Activated T-helper 2 cell treated with anti-CD3 and anti-CD28 coated beads, Interferon-gamma antibody, Interleukin-2, Interleukin-4, amounts not matched to agents 10 μg/mL and 5 μg/mL and 100 μg/mL, durations not matched to agents 14 hours and 24 hours and 36 hours (primary cell): ENCODE measurements at regions not wholly inside any gene's neighbourhood (a gene's known extent, or its start where the extent isn't known, plus 50 kb on each side); places are given as distances from the start of the nearest gene placed in this dataset.

Experiments
- DNase-seq: peaks from one replicate; pipeline ENCODE4 v3.0.0; 2021; ENCODE audit warnings: low spot score
- H3K27ac Mint-ChIP-seq: one replicate; pipeline ENCODE4 v1.8.0; 2021; ENCODE audit warnings: mixed read lengths
- H3K27me3 Mint-ChIP-seq: one replicate; pipeline ENCODE4 v1.8.0; 2021; ENCODE audit warnings: low read depth, mixed read lengths
- H3K36me3 Mint-ChIP-seq: one replicate; pipeline ENCODE4 v1.8.0; 2021; ENCODE audit warnings: low read depth, mixed read lengths
- H3K4me1 Mint-ChIP-seq: one replicate; pipeline ENCODE4 v1.8.0; 2021; ENCODE audit warnings: low read depth, mixed read lengths
- H3K4me3 Mint-ChIP-seq: one replicate; pipeline ENCODE4 v1.8.0; 2021; ENCODE audit warnings: low read depth, mild to moderate bottlenecking, moderate library complexity, mixed read lengths
- H3K9me3 Mint-ChIP-seq: one replicate; pipeline ENCODE4 v1.8.0; 2021; ENCODE audit warnings: mixed read lengths
- intact Hi-C: fragments of 100-400 bp; cut with micrococcal nuclease; formaldehyde crosslinking; loops from one replicate; pipeline ENCODE4 v1.15.1; 2023

DNA sequence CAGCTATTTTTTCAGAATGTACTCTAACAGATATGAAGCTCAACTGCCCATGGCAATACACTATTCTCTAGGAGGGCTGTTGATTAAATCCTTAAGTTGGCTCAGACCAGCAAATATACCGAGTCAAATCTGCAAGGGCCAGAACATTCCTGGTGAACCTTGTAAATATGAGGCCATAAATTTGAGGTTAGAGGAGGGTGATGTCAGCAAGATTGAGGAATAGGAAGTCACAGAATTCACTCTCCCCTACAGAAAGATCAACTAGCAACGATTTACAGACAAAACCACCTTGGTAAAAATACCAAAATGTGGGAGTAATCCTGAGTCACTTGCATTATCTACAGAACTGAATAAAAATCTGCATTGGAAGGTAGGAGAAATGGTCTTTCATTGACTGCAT is 399.3 kb downstream of the GPM6A start:
- intact Hi-C loops: no loop called here
- H3K9me3 Mint-ChIP-seq: peaks cover 17% of the 10 kb centered on the region
- H3K4me1 Mint-ChIP-seq: no peaks in the 10 kb centered on the region
- H3K27ac Mint-ChIP-seq: no peak overlapping the region
- H3K36me3 Mint-ChIP-seq: no peaks in the 10 kb centered on the region
- no peaks in the 10 kb centered on the region for H3K27me3 Mint-ChIP-seq
- no peak overlapping the region for H3K4me3 Mint-ChIP-seq
- DNase-seq: no peak

DNA sequence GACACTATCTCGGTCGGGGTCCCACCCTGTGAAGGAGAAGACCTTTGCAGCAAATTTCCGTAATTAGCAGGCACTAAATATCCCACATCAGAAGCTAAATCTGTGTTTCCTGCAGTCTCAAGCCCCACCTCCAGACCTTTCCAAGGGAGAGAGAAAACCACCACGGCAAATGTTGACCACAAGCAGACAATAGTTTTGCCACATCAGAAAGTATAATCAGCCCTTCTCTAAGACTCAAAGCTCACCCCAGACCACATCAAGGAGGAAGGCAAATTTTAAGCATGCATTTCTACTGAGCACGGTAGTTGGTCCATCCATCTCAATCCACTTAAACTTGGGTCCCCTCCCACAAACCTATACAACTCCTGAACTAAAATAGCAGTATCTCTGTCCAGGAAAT is 398.5 kb downstream of the GPM6A start:
- Mint-ChIP-seq H3K27ac (no peak overlapping the region), H3K4me3 (no peak overlapping the region), H3K27me3 (no peaks in the 10 kb centered on the region), H3K9me3 (peaks cover 17% of the 10 kb centered on the region), H3K4me1 (no peaks in the 10 kb centered on the region), H3K36me3 (no peaks in the 10 kb centered on the region)
- no peak for DNase-seq
- intact Hi-C loops: no loop called here

DNA sequence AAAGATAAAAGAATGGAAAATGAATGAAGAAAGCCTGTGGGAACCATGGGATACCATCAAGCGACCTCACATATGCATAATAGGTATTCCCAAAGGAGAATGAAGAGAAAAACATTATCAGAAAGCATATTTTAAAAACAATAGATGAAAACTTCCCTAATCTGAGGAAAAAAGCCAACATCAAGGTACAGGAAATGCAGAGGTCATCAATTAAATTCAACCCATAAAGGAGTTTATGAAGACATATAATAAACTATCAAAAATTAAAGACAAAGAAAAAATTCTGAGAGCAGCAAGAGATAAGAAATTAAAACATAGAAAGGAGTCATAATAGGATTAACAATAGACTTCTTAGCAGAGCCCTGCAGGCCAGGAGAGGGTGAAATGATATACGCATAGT is 397.5 kb downstream of the GPM6A start:
- intact Hi-C loops: no loop called here

DNA sequence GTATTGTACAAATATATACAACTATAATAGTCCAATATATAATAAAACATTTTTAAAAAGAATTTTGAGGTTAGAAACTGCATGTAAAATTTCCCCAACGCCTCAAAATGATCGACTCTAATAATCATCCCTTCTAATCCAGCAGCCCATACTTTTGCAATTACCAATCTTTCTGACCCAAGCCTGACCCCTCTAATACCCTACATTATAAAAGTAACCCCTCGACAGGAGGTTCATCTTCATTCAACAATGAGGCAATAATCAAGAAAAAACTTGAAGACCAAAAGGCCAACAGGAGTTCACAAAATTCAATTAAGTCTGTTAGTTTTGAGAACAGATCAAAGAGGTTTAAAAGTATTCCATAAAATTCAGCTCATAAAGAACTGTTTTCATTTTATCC is 393.5 kb downstream of the GPM6A start:
- Mint-ChIP-seq H3K4me3 (no peak overlapping the region), H3K9me3 (peaks cover 8% of the 10 kb centered on the region), H3K36me3 (no peaks in the 10 kb centered on the region), H3K27me3 (no peaks in the 10 kb centered on the region), H3K4me1 (no peaks in the 10 kb centered on the region), H3K27ac (no peak overlapping the region)
- intact Hi-C loops: no loop called here
- no peak for DNase-seq

More for the DNA sequence above, 397.5 kb downstream of the GPM6A start:
- Mint-ChIP-seq H3K27ac (no peak overlapping the region), H3K4me3 (no peak overlapping the region), H3K36me3 (no peaks in the 10 kb centered on the region), H3K9me3 (peaks cover 17% of the 10 kb centered on the region), H3K27me3 (no peaks in the 10 kb centered on the region), H3K4me1 (no peaks in the 10 kb centered on the region)
- no peak for DNase-seq

DNA sequence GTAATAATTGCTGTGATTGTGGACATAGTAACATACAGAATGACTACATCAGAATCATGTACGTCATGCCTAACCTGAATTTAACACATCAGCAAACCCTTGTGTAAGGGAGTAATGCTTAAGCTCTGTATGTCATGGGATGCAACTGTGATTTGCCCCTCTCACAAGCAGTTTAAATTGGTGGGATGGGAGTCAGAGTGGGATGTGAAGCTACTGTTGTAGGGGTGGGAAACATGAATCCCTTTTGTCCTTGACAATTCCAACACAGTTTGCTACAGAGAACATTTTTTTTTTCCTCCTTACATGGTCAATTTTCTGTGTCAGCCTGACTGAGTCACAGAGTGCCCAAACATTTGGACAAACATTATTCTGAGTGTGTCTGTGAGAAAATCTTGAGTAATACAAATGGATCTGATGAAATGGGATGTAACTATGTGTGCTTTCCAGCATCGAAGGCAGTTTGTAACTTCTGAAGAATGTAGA is 392.8 kb downstream of the GPM6A start:
- Mint-ChIP-seq H3K27ac (no peak overlapping the region), H3K36me3 (no peaks in the 10 kb centered on the region), H3K4me3 (no peak overlapping the region), H3K27me3 (no peaks in the 10 kb centered on the region), H3K4me1 (no peaks in the 10 kb centered on the region), H3K9me3 (peaks cover 3% of the 10 kb centered on the region)
- intact Hi-C loops: no loop called here
- no peak for DNase-seq

DNA sequence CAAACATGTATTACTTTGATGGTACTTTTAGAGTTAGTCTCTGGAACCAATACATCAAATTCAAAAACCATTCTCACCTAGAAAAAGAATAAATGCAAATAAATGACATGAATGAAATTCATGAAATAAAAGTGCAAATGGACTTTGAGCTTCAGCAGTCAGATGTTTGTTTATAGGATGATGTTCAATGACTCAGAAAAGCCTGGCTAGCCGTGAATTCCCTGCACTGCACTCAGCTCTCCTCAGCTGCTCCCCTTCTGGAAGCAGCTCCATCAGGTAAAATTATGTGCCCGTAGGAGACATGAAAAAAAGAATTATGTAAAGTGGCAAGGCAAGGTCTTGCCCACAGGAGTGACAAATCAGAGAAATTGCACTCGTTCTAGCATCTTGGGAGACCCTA is 390.6 kb downstream of the GPM6A start:
- intact Hi-C loops: no loop called here
- no peaks in the 10 kb centered on the region for H3K27me3 Mint-ChIP-seq
- H3K27ac Mint-ChIP-seq: no peak overlapping the region
- no peaks in the 10 kb centered on the region for H3K9me3 Mint-ChIP-seq
- no peaks in the 10 kb centered on the region for H3K4me1 Mint-ChIP-seq
- H3K4me3 Mint-ChIP-seq: no peak overlapping the region
- no peaks in the 10 kb centered on the region for H3K36me3 Mint-ChIP-seq
- DNase-seq: no peak

DNA sequence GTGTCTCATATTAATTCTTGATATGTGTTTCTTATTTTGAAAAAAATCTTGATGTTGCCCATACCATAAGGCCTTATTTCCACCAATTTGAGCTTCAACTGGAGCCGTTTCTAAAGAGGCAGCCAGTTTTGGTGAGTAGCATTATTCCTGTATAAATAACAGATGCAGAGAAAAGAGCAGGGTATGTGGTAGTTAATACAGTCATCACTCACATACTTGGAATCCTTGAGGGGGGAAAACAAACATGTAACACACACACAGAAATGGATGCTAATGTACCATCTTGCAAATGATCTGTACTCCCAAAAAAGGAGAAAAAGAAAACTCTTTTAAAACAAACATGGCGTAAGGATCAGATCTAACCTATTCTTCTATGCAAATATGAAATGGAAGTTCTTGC is 389.7 kb downstream of the GPM6A start:
- Mint-ChIP-seq H3K9me3 (no peaks in the 10 kb centered on the region), H3K36me3 (no peaks in the 10 kb centered on the region), H3K4me3 (no peak overlapping the region), H3K27me3 (no peaks in the 10 kb centered on the region), H3K27ac (no peak overlapping the region), H3K4me1 (no peaks in the 10 kb centered on the region)
- intact Hi-C loops: no loop called here
- no peak for DNase-seq

DNA sequence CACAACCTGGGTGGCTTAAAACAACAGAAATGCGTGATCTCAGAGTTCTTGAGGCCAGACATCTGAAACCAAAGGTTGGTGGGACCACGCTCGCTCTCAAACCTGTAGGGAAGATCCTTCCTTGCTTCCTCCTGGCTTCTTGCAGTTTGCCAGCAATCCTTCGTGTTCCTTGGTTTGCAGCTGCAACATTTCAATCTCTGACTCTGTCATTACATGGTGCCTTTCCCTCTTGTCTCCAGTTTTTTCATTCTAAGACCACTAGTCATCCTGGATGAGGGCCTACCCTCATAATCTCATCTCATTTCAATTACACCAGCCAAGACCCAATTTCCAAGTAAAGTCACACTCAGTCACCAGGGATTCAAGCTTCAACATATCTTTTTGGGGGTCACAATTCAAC is 388.0 kb downstream of the GPM6A start:
- no peaks in the 10 kb centered on the region for H3K27me3 Mint-ChIP-seq
- DNase-seq: no peak
- H3K9me3 Mint-ChIP-seq: no peaks in the 10 kb centered on the region
- no peak overlapping the region for H3K4me3 Mint-ChIP-seq
- intact Hi-C loops: no loop called here
- H3K27ac Mint-ChIP-seq: no peak overlapping the region
- H3K4me1 Mint-ChIP-seq: no peaks in the 10 kb centered on the region
- no peaks in the 10 kb centered on the region for H3K36me3 Mint-ChIP-seq

DNA sequence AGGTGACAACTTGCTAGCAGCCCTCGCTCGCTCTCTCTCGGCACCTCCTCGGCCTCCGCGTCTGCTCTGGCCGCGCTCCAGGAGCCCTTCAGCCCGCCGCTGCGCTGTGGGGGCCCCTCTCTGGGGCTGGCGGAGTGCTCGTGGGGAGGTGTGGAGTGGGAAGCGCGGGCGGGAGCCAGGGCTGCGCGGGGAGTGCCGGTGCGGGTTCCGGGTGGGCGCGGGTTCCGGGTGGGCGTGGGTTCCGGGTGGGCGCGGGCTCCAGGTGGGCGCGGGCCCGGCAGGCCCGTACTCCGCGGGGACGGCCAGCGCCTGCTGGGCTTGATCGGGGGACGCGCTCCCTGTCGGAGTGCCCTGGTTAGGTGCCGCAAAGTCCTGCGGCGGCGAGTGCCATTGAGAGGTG is 384.3 kb downstream of the GPM6A start:
- Mint-ChIP-seq H3K27me3 (no peaks in the 10 kb centered on the region), H3K36me3 (no peaks in the 10 kb centered on the region), H3K27ac (no peak overlapping the region), H3K9me3 (no peaks in the 10 kb centered on the region), H3K4me1 (no peaks in the 10 kb centered on the region), H3K4me3 (no peak overlapping the region)
- intact Hi-C loops: no loop called here
- DNase-seq: no peak

DNA sequence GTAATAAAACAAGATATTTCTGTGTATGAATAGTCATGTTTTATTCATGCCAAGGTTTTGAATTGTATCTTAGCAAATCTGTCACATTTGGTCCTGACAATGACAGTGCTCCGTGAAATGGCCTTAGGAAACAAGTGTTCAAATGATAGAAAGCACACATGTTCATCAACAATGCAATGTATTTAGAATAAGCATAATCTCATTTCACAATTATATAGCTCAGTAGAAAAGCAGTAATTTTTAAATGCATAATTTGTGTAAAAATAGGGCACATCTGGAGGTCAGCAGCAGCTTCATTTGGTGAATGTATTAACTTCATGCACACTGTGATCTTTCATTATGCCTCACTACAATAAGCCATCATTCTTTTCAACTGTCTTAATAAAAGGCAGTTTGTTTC is 380.4 kb downstream of the GPM6A start:
- H3K4me3 Mint-ChIP-seq: no peak overlapping the region
- peaks cover 3% of the 10 kb centered on the region for H3K9me3 Mint-ChIP-seq
- H3K4me1 Mint-ChIP-seq: no peaks in the 10 kb centered on the region
- intact Hi-C loops: no loop called here
- no peaks in the 10 kb centered on the region for H3K36me3 Mint-ChIP-seq
- H3K27me3 Mint-ChIP-seq: no peaks in the 10 kb centered on the region
- H3K27ac Mint-ChIP-seq: no peak overlapping the region
- DNase-seq: no peak

DNA sequence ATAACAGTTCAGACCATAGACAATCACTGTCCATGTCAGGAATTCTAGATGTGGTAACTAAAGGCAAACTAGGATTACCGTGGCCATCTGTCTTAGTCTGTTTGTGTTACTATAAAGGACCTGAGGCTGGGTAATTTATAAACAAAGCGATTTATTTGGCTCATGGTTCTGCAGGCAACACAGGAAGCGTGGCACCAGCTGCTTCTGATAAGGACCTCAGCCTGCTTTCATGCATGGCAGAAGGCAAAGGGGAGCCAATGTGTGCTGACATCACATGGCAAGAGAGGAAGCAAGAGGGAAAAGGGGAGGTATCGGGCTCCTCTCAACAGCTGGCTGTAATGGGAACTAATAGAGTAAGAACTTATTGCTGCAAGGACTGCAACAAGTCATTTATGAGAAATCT is 376.7 kb downstream of the GPM6A start:
- no peak overlapping the region for H3K4me3 Mint-ChIP-seq
- H3K27ac Mint-ChIP-seq: no peak overlapping the region
- no peak for DNase-seq
- no peaks in the 10 kb centered on the region for H3K36me3 Mint-ChIP-seq
- H3K9me3 Mint-ChIP-seq: peaks cover 3% of the 10 kb centered on the region
- H3K4me1 Mint-ChIP-seq: no peaks in the 10 kb centered on the region
- no peaks in the 10 kb centered on the region for H3K27me3 Mint-ChIP-seq
- intact Hi-C loops: no loop called here

DNA sequence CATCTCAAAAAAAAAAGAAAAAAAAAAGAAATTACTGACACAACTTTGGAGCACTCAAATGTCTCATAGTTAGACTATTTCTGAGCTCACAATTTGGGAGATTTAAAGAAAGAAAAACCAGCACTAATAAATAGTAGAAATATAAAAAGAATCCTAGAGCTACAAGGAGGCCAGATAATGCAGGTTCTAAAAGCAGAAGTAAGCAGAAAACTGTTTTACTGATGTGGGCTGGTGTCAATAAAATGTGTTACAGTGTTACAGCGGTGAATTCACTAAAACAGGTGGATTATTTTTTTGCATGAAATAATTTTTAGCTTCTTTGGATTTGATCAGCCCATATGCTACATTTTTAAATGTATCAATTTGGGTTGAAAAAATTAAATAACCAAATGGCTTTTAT is 375.9 kb downstream of the GPM6A start:
- intact Hi-C loops: no loop called here
- H3K9me3 Mint-ChIP-seq: peaks cover 3% of the 10 kb centered on the region
- H3K27me3 Mint-ChIP-seq: no peaks in the 10 kb centered on the region
- no peak for DNase-seq
- H3K36me3 Mint-ChIP-seq: no peaks in the 10 kb centered on the region
- H3K4me1 Mint-ChIP-seq: no peaks in the 10 kb centered on the region
- no peak overlapping the region for H3K4me3 Mint-ChIP-seq
- no peak overlapping the region for H3K27ac Mint-ChIP-seq

DNA sequence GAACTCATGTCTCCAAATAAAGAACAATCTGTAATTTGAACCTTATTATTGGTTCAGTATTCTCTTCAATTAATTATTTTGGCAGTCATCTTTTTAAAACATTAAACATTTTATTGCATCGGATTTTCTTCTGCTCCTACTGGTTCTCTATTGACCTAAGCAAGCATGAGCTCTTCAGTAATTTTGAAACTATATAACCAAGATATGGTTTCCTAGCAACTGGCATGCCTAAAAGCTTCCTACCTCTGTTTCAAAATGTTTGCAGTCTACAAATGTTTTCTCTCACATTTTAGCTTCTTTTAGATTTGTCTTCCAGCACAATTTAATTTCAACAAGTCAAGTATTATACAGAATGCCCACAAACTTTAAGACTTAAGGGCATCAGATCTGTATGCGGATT is 371.3 kb downstream of the GPM6A start:
- DNase-seq: no peak
- no peaks in the 10 kb centered on the region for H3K9me3 Mint-ChIP-seq
- intact Hi-C loops: no loop called here

DNA sequence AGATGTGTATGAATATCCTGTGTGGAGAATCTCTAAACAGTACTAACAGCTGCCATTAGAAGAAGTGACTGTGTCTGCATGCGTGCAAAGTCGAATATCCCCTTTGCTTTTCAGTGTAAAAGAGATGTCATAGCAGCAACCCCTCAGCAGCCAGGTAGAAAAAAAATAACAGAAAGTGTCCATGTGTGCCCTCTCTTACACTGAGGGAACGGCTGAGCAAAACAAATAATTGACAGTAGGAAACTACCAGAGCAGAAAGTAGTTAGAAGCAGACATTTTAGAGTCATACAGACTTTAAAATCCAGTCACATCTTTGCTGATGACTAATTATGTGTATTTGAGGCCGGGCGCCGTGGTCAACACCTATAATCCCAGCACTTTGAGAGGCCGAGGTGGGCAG is 370.8 kb downstream of the GPM6A start:
- no peaks in the 10 kb centered on the region for H3K27me3 Mint-ChIP-seq
- no peak for DNase-seq
- H3K36me3 Mint-ChIP-seq: no peaks in the 10 kb centered on the region
- intact Hi-C loops: no loop called here
- no peaks in the 10 kb centered on the region for H3K4me1 Mint-ChIP-seq
- no peak overlapping the region for H3K4me3 Mint-ChIP-seq
- no peak overlapping the region for H3K27ac Mint-ChIP-seq
- no peaks in the 10 kb centered on the region for H3K9me3 Mint-ChIP-seq

More for the DNA sequence above, 371.3 kb downstream of the GPM6A start:
- Mint-ChIP-seq H3K4me3 (no peak overlapping the region), H3K27ac (no peak overlapping the region), H3K4me1 (no peaks in the 10 kb centered on the region), H3K27me3 (no peaks in the 10 kb centered on the region), H3K36me3 (no peaks in the 10 kb centered on the region)
